ENCODE measurements at regions not wholly inside any gene's neighbourhood (a gene's known extent, or its start where the extent isn't known, plus 50 kb on each side); places are given as distances from the start of the nearest gene placed in this dataset.

DNA sequence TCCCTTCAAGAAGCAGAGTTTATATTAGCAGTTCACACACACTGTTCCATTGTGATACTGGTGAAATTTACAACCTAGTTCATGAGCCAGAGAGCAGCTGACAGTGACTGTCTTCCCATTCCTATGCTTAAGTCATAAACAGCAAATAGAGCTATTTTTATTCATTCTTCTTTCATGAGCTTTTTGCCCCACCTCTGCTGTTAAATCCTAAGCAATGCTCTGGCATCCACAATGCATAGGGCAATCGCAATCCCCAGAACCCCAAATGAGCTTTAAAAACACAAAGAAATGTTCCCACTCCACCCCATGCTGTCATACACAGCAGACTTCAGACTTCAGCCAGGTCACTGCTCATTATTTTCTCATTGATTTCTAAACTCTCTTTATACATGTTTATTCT, 307.5 kb downstream of the ETS1 start:
- H3K27ac ChIP-seq (ENCODE audit: insufficient read depth, low read depth, low read length): no peak overlapping the region
- intact Hi-C loops (cut with micrococcal nuclease): no loop called here

DNA sequence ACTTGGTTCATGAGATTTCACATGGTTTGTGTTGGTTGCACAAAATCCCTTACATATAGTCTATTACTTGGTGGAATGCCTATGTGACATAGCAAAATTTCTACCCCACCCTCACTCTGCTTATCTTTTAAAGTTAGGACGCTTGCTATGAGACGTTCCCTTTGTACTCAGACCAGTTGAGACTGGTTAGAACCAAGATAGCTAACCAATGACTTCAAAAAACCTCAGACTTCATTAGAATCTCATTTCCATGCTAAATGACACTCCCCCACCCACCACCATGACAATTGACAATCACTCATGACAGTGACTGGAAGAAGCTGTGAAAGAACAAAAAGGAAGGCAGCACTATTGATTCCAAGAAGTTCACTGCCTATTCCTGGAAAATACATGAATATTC, 313.6 kb downstream of the ETS1 start:
- H3K4me2 ChIP-seq (ENCODE audit: insufficient read depth, low read length): no peak overlapping the region
- TF ChIP-seq, protein P1, sequence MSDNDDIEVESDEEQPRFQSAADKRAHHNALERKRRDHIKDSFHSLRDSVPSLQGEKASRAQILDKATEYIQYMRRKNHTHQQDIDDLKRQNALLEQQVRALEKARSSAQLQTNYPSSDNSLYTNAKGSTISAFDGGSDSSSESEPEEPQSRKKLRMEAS (IDR thresholded peaks at IDR 0.05; ENCODE audit: insufficient read depth, insufficient read length): no peak
- no peak for TF ChIP-seq MYC (IDR thresholded peaks at IDR 0.05; ENCODE audit: low read depth, low read length)
- no peak overlapping the region for H3K9ac ChIP-seq (replicated peaks; ENCODE audit: extremely low read depth, insufficient read depth, low read length)
- H2AFZ ChIP-seq (ENCODE audit: low read depth, low read length): no peak overlapping the region
- H3K4me3 ChIP-seq (replicated peaks in 1 of 3; ENCODE audit: insufficient read depth in 1 of 3, low read depth in 1 of 3, low read length in 3 of 3): no peak overlapping the region
- H4K20me1 ChIP-seq (replicated peaks; ENCODE audit: control insufficient read depth, extremely low read depth, insufficient read depth, low read length): no peaks in the 10 kb centered on the region
- no TSS peak for BruUV-seq (replicated peaks)
- ChIA-PET CTCF (no interaction called here), POLR2A (no interaction called here)
- no peaks in the 10 kb centered on the region for H3K79me2 ChIP-seq (ENCODE audit: control insufficient read depth, insufficient read depth, low read length)
- dilution Hi-C loops (cut with MboI; ENCODE audit: extremely low pct_ligation_motif_present, low sequenced_read_pairs) (no loop called here), intact Hi-C loops (cut with micrococcal nuclease) (no loop called here)
- no peak overlapping the region for H3K27ac ChIP-seq (ENCODE audit: insufficient read depth, low read depth, low read length)
- H3K4me1 ChIP-seq (ENCODE audit: control insufficient read depth, extremely low read depth, insufficient read depth, low read length): no peaks in the 10 kb centered on the region
- DNase-seq (ENCODE audit: low read depth, low spot score): no peak
- no peaks in the 10 kb centered on the region for H3K27me3 ChIP-seq (ENCODE audit: control insufficient read depth in 2 of 2, insufficient read depth in 2 of 2, low read length in 2 of 2)
- H3K9me1 ChIP-seq (replicated peaks; ENCODE audit: control insufficient read depth, extremely low read depth, insufficient read depth, low read length): no peaks in the 10 kb centered on the region
- H3K36me3 ChIP-seq (ENCODE audit: control insufficient read depth in 2 of 2, extremely low read depth in 1 of 2, insufficient read depth in 2 of 2, low read length in 2 of 2): no peaks in the 10 kb centered on the region
- no peaks in the 10 kb centered on the region for H3K9me3 ChIP-seq (replicated peaks; ENCODE audit: control insufficient read depth, insufficient read depth, low read length)
- no peak for FAIRE-seq

More for the DNA sequence above, 307.5 kb downstream of the ETS1 start:
- no peaks in the 10 kb centered on the region for H3K4me1 ChIP-seq (ENCODE audit: control insufficient read depth, extremely low read depth, insufficient read depth, low read length)
- FAIRE-seq (no peak), DNase-seq (ENCODE audit: low read depth, low spot score) (no peak)
- H3K9me3 ChIP-seq (replicated peaks; ENCODE audit: control insufficient read depth, insufficient read depth, low read length): no peaks in the 10 kb centered on the region
- no peak overlapping the region for H2AFZ ChIP-seq (ENCODE audit: low read depth, low read length)
- no peaks in the 10 kb centered on the region for H3K27me3 ChIP-seq (ENCODE audit: control insufficient read depth in 2 of 2, insufficient read depth in 2 of 2, low read length in 2 of 2)
- dilution Hi-C loops (cut with MboI; ENCODE audit: extremely low pct_ligation_motif_present, low sequenced_read_pairs): no loop called here
- no peaks in the 10 kb centered on the region for H4K20me1 ChIP-seq (replicated peaks; ENCODE audit: control insufficient read depth, extremely low read depth, insufficient read depth, low read length)
- no peak overlapping the region for H3K4me3 ChIP-seq (replicated peaks in 1 of 3; ENCODE audit: insufficient read depth in 1 of 3, low read depth in 1 of 3, low read length in 3 of 3)
- no TSS peak for BruUV-seq (replicated peaks)
- H3K79me2 ChIP-seq (ENCODE audit: control insufficient read depth, insufficient read depth, low read length): no peaks in the 10 kb centered on the region
- POLR2A ChIA-PET: no interaction called here
- H3K4me2 ChIP-seq (ENCODE audit: insufficient read depth, low read length): no peak overlapping the region
- no peaks in the 10 kb centered on the region for H3K9me1 ChIP-seq (replicated peaks; ENCODE audit: control insufficient read depth, extremely low read depth, insufficient read depth, low read length)
- no peak overlapping the region for H3K9ac ChIP-seq (replicated peaks; ENCODE audit: extremely low read depth, insufficient read depth, low read length)
- CTCF ChIA-PET: interaction anchor here (1.2 to 2.0 kb wide), 7 partner anchors 9 to 352 kb away, joined by 3 to 8 read pairs (median 4); no protein-coding TSS in a partner anchor
- TF ChIP-seq JUN (IDR thresholded peaks at IDR 0.05; ENCODE audit: borderline replicate concordance, insufficient read depth, insufficient read length, low read depth) (no peak), POLR2A (IDR thresholded peaks at IDR 0.05; ENCODE audit: low read depth, low read length) (no peak), POLR2AphosphoS5 (IDR thresholded peaks at IDR 0.05; ENCODE audit: insufficient read depth, low read depth, low read length) (no peak), MYC (IDR thresholded peaks at IDR 0.05; ENCODE audit: low read depth, low read length) (no peak), FOS (IDR thresholded peaks at IDR 0.05; ENCODE audit: borderline replicate concordance, insufficient read depth, low read length) (no peak)
- TF ChIP-seq, protein P2, sequence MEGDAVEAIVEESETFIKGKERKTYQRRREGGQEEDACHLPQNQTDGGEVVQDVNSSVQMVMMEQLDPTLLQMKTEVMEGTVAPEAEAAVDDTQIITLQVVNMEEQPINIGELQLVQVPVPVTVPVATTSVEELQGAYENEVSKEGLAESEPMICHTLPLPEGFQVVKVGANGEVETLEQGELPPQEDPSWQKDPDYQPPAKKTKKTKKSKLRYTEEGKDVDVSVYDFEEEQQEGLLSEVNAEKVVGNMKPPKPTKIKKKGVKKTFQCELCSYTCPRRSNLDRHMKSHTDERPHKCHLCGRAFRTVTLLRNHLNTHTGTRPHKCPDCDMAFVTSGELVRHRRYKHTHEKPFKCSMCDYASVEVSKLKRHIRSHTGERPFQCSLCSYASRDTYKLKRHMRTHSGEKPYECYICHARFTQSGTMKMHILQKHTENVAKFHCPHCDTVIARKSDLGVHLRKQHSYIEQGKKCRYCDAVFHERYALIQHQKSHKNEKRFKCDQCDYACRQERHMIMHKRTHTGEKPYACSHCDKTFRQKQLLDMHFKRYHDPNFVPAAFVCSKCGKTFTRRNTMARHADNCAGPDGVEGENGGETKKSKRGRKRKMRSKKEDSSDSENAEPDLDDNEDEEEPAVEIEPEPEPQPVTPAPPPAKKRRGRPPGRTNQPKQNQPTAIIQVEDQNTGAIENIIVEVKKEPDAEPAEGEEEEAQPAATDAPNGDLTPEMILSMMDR (IDR thresholded peaks at IDR 0.05; ENCODE audit: extremely low read depth in 1 of 2, insufficient read depth in 1 of 2, low read depth in 1 of 2, low read length in 2 of 2): no peak
- TF ChIP-seq, protein P1 (IDR thresholded peaks at IDR 0.05; ENCODE audit: insufficient read depth, insufficient read length): no peak
- no peaks in the 10 kb centered on the region for H3K36me3 ChIP-seq (ENCODE audit: control insufficient read depth in 2 of 2, extremely low read depth in 1 of 2, insufficient read depth in 2 of 2, low read length in 2 of 2)

All from endothelial cell of umbilical vein (primary cell).